Ovary (tissue), 7 donors: ENCODE measurements at regions not wholly inside any gene's neighbourhood (a gene's known extent, or its start where the extent isn't known, plus 50 kb on each side); places are given as distances from the start of the nearest gene placed in this dataset.

ENCODE experiments used
- DNase-seq, 5 donors: peaks; one replicate each; pipeline ENCODE4 v3.0.0-alpha.2; 2019 to 2020
- H3K27ac ChIP-seq, 2 donors: fragments of 200-600 bp; one replicate each; pipeline versions ENCODE4 v1.5.1 to v1.8.0; 2019 to 2022
- H3K27me3 ChIP-seq: fragments of 200-600 bp; one replicate; pipeline ENCODE4 v1.8.0; 2022
- H3K36me3 ChIP-seq: fragments of 200-600 bp; sonication (generic); one replicate; pipeline ENCODE4 v1.5.1; 2019
- H3K4me1 ChIP-seq: one replicate; pipeline ENCODE4 v1.8.1; 2013; ENCODE audit warnings: mild to moderate bottlenecking, moderate library complexity; ENCODE audit not compliant: insufficient read depth
- H3K4me3 ChIP-seq: fragments of 200-600 bp; sonication (generic); one replicate; pipeline ENCODE4 v1.5.1; 2017
- H3K9me3 ChIP-seq, 2 donors: fragments of 200-600 bp in 1 of 2; sonication (generic) in 1 of 2; one replicate each; pipeline versions ENCODE4 v1.5.1 to v1.8.1; 2013 to 2019; ENCODE audit warnings: mild to moderate bottlenecking in 1 of 2, moderate library complexity in 1 of 2
- EP300 ChIP-seq: sonication (generic); formaldehyde crosslinking; IDR thresholded peaks from one replicate; pipeline ENCODE4 v1.6.1; 2017; ENCODE audit warnings: antibody characterized with exemption
- POLR2A ChIP-seq: fragments of 450-650 bp; IDR thresholded peaks from one replicate; pipeline ENCODE4 v1.6.1; 2017; ENCODE audit warnings: antibody characterized with exemption, mild to moderate bottlenecking, moderate library complexity
- WGBS, 3 donors: extraction: QIAGEN DNeasy Blood & Tissue Kit in 1 of 3; methylation state at CpG; one replicate each; pipeline versions ENCODE4 v1.1.5 to v1.1.7; 2013 to 2017; 5-methylcytosine and 5-hydroxymethylcytosine counted together
- intact Hi-C, 4 donors: fragments of 100-400 bp; cut with DNase I; formaldehyde crosslinking; loops; one replicate each; pipeline versions ENCODE4 v1.11.0 to v1.15.1; 2022 to 2023
- TF ChIP-seq, protein P1 (sequence below), 3 donors: fragments of 450-650 bp in 2 of 3; fragments of 200-600 bp in 1 of 3; IDR thresholded peaks; one replicate each; pipeline versions ENCODE4 v1.5.1 to v1.8.0; 2016 to 2022; ENCODE audit warnings: antibody characterized with exemption in 3 of 3, mild to moderate bottlenecking in 1 of 3
- donor health status: DM: no; HTN: no; CAD: no; lungs with moderate emphysema.
- donor health status: DM: no; HTN: no; CAD: no.
- donor health status: Bipolar disorder and iron deficiency.
- donor health status: DM: no; HTN: no; CAD: no.
- donor health status: DM: yes; HTN: yes; CAD: no.

DNA sequence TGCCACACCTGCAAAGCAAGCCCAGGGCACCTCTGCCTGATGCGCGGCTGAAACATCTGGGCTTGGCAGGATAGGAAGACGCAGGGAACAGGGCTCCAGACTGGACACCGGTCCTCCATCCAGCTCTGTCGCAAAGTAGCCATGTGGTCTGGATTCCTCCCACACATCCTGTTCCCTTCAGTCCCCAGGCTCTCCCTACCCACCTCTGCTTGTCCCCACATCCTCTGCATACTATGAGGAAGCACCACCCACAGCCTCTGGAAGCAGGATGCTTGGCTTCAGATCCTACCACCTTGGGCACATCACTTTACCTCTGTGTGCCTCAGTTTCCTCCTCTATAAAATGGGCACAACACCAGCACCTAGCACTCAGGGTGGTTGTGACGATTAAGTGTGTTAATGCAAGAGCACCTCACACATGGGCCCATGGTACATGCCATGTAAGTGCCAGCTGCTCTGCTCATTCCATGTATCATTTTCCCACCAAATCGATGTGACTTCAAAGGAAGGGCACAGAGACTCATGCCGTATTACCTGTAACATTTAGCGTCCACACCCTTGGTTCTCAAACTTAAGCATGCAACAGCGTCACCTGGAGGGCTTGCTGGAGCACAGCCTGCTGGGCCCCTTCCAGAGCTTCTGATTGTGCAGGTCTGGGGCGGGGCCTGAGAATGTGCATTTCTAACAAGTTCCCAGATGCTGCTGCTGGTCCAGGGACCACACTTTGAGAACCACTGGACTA, 138.6 kb upstream of the SDK2 start:
- no peaks in the 10 kb centered on the region for H3K4me1 ChIP-seq
- 49 to 55% (median 51%) methylated on average over 11 of the region's 11 CpGs for WGBS, 3 donors
- H3K27ac ChIP-seq: no peak overlapping the region
- no peak for DNase-seq
- no peaks in the 10 kb centered on the region for H3K27me3 ChIP-seq
- H3K9me3 ChIP-seq: no peaks in the 10 kb centered on the region
- intact Hi-C loops: no loop called here
- H3K4me3 ChIP-seq: no peak overlapping the region
- TF ChIP-seq POLR2A (no peak), EP300 (no peak)
- TF ChIP-seq, protein P1, sequence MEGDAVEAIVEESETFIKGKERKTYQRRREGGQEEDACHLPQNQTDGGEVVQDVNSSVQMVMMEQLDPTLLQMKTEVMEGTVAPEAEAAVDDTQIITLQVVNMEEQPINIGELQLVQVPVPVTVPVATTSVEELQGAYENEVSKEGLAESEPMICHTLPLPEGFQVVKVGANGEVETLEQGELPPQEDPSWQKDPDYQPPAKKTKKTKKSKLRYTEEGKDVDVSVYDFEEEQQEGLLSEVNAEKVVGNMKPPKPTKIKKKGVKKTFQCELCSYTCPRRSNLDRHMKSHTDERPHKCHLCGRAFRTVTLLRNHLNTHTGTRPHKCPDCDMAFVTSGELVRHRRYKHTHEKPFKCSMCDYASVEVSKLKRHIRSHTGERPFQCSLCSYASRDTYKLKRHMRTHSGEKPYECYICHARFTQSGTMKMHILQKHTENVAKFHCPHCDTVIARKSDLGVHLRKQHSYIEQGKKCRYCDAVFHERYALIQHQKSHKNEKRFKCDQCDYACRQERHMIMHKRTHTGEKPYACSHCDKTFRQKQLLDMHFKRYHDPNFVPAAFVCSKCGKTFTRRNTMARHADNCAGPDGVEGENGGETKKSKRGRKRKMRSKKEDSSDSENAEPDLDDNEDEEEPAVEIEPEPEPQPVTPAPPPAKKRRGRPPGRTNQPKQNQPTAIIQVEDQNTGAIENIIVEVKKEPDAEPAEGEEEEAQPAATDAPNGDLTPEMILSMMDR (IDR thresholded peaks at IDR 0.05): no peak
- H3K36me3 ChIP-seq: no peaks in the 10 kb centered on the region

DNA sequence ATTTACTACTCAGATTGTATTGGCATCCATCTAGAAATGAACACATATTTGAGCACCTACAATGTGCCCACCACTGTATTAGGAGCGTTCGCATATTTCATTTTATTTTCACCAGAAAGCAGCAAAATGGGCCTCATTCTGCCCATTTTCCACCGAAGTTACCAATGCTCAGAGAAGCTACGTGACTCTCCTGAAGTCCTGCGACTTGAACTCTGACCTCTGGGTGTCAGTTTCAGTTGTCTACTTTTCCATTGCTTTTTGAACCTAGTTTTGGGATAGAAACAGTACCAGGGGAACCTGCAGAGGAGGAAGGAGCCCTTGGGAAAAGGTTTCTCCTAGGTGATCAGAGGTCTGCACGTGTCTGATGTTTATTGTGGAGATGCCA, 139.1 kb upstream of the SDK2 start:
- WGBS, 3 donors: 65 to 81% (median 81%) methylated on average over 6 of the region's 6 CpGs
- H3K36me3 ChIP-seq: no peaks in the 10 kb centered on the region
- no peaks in the 10 kb centered on the region for H3K27me3 ChIP-seq
- no peaks in the 10 kb centered on the region for H3K4me1 ChIP-seq
- TF ChIP-seq, protein P1 (IDR thresholded peaks at IDR 0.05): no peak
- TF ChIP-seq POLR2A (no peak), EP300 (no peak)
- intact Hi-C loops: no loop called here
- H3K9me3 ChIP-seq: no peaks in the 10 kb centered on the region
- no peak overlapping the region for H3K27ac ChIP-seq
- no peak overlapping the region for H3K4me3 ChIP-seq
- no peak for DNase-seq

GRCh38 chr17:73783945-73784603, 139.8 kb upstream of the SDK2 start:
- H3K4me1 ChIP-seq: no peaks in the 10 kb centered on the region
- TF ChIP-seq, protein P1 (IDR thresholded peaks at IDR 0.05): no peak
- TF ChIP-seq EP300: no peak
- 70 to 83% (median 78%) methylated on average over 11 of the region's 11 CpGs for WGBS, 3 donors
- no peaks in the 10 kb centered on the region for H3K9me3 ChIP-seq
- H3K36me3 ChIP-seq: no peaks in the 10 kb centered on the region
- no peak for DNase-seq
- no peaks in the 10 kb centered on the region for H3K27me3 ChIP-seq
- no peak overlapping the region for H3K4me3 ChIP-seq
- H3K27ac ChIP-seq: no peak overlapping the region
- intact Hi-C loops: no loop called here

GRCh38 chr17:73785496-73785895, 141.3 kb upstream of the SDK2 start:
- intact Hi-C loops: no loop called here
- Histone ChIP-seq H3K27me3 (no peaks in the 10 kb centered on the region), H3K27ac (no peak overlapping the region), H3K4me3 (no peak overlapping the region), H3K4me1 (no peaks in the 10 kb centered on the region), H3K9me3 (no peaks in the 10 kb centered on the region), H3K36me3 (no peaks in the 10 kb centered on the region)
- 5 to 7% (median 7%) methylated on average over 12 of the region's 12 CpGs for WGBS, 3 donors
- no peak for DNase-seq
- no peak for TF ChIP-seq POLR2A
- TF ChIP-seq, protein P1 (IDR thresholded peaks at IDR 0.05): no peak
- no peak for TF ChIP-seq EP300
